ENCODE measurements at regions not wholly inside any gene's neighbourhood (a gene's known extent, or its start where the extent isn't known, plus 50 kb on each side); places are given as distances from the start of the nearest gene placed in this dataset.

- TF ChIP-seq, protein P1, sequence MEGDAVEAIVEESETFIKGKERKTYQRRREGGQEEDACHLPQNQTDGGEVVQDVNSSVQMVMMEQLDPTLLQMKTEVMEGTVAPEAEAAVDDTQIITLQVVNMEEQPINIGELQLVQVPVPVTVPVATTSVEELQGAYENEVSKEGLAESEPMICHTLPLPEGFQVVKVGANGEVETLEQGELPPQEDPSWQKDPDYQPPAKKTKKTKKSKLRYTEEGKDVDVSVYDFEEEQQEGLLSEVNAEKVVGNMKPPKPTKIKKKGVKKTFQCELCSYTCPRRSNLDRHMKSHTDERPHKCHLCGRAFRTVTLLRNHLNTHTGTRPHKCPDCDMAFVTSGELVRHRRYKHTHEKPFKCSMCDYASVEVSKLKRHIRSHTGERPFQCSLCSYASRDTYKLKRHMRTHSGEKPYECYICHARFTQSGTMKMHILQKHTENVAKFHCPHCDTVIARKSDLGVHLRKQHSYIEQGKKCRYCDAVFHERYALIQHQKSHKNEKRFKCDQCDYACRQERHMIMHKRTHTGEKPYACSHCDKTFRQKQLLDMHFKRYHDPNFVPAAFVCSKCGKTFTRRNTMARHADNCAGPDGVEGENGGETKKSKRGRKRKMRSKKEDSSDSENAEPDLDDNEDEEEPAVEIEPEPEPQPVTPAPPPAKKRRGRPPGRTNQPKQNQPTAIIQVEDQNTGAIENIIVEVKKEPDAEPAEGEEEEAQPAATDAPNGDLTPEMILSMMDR (IDR thresholded peaks at IDR 0.05; ENCODE audit: insufficient read depth, missing control alignments) = no peak
- FAIRE-seq = no peak
- DNase-seq (ENCODE audit: insufficient read length, low spot score) = no peak
Measured at GRCh38 chr5:61622156-61622555, 290.1 kb downstream of the ZSWIM6 start.

DNA sequence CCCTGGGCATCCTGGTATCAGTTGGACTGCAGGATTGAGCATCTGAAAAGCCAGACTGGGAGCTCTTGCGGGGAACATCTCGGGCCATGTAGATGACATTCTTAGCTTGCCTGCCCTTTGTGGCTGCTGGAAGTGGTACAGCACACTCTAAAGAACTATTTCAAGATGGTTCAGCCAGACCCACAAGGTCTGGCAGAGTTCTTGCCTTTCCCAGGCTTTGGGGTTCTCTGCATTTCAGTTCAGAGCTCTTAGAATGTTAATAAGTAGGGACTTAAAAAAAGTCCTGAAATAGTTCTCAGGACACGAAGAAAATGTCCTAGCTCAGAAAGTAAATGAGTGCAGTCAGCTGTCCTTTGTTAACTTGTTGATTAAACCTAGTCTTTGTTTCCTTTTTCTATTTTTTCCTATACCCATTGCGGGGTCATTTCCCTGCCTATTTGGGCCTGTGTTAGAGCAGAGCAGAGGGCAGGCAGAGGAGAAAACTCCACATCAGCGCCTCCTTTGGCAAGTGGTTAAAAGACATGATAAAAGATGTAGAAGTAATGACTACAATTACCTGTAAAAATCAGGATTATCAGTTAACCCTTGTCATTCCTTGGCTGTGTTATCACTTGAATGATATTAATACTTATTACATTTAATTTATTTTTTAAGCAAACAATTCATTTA lies 291.5 kb downstream of the ZSWIM6 start:
- FAIRE-seq (no peak), DNase-seq (ENCODE audit: insufficient read length, low spot score) (no peak)
- TF ChIP-seq, protein P1 (IDR thresholded peaks at IDR 0.05; ENCODE audit: insufficient read depth, missing control alignments) = peak; percentile 16

GRCh38 chr5:61624553-61625136 lies 292.6 kb downstream of the ZSWIM6 start:
- FAIRE-seq (no peak), DNase-seq (ENCODE audit: insufficient read length, low spot score) (no peak)
- TF ChIP-seq, protein P1 (IDR thresholded peaks at IDR 0.05; ENCODE audit: insufficient read depth, missing control alignments) = no peak

GRCh38 chr5:61625137-61625561 lies 293.1 kb downstream of the ZSWIM6 start:
- no peak for FAIRE-seq
- DNase-seq (ENCODE audit: insufficient read length, low spot score) = no peak
- TF ChIP-seq, protein P1 (IDR thresholded peaks at IDR 0.05; ENCODE audit: insufficient read depth, missing control alignments) = no peak

DNA sequence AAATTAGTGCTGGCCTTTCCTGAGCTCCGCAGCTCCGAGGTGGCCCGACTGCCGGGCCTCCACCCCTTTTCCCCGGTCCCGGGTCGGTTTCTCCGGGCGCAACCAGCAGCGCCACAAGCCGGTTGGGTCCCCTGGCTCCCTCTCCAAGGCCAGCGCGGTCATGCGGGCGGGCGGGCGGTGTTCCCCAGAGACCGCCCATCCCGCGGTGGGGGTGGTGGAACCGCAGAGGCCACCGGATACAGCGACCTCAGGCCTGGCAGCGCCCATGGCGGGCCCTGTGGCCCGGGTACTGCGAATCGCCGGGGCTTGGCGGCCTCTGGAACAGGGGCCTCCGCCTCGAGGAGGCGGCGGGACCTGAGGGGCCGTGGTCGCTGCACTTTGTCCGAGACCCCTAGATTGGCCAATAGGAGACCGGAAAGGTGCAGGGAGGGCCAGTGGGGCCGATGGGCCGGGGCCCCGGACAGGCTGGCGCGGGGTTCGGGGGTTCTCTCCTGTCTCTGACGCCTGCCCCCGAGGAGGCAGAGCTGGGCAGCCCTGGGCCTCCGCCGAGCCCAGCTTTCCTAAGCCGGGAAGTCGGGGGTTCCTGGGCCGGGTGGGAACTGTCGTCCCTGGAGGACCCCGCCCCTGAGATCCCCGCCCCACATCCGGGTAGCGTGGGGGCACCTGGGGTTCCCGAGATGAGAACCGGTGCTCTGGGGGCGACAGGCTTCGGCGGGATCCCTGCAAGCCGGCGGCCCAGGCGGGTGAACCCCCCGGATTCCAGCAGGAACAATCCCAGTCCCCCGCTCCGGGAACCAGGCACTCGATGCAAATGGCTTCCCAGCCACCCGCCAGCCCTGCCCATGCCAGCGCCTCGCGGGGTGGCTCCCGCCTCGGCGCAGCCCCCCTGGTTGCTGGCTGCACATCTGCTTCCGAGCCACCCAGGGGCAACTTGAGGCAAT lies 293.9 kb downstream of the ZSWIM6 start:
- TF ChIP-seq, protein P1 (IDR thresholded peaks at IDR 0.05; ENCODE audit: insufficient read depth, missing control alignments) = no peak
- DNase-seq (ENCODE audit: insufficient read length, low spot score) = no peak
- FAIRE-seq = no peak

GRCh38 chr5:61626639-61627282 lies 294.7 kb downstream of the ZSWIM6 start:
- no peak for FAIRE-seq
- DNase-seq (ENCODE audit: insufficient read length, low spot score) = no peak
- TF ChIP-seq, protein P1 (IDR thresholded peaks at IDR 0.05; ENCODE audit: insufficient read depth, missing control alignments) = no peak
